IPS DF 6.9 (cell line): ENCODE measurements at regions not wholly inside any gene's neighbourhood (a gene's known extent, or its start where the extent isn't known, plus 50 kb on each side); places are given as distances from the start of the nearest gene placed in this dataset.

Experiments used
- DNase-seq: peaks from one replicate; pipeline ENCODE4 v3.0.0-alpha.2; 2013; ENCODE audit warnings: low read depth, low spot score
- H3K27ac ChIP-seq: one replicate; pipeline ENCODE4 v1.5.1; 2013; ENCODE audit warnings: low read length, control low read depth
- H3K27me3 ChIP-seq: 2 replicates; pipeline ENCODE4 v1.6.1; 2013; ENCODE audit warnings: mild to moderate bottlenecking, low read length; ENCODE audit not compliant: control insufficient read depth, insufficient read depth
- H3K36me3 ChIP-seq: 2 replicates; pipeline ENCODE4 v1.6.1; 2013; ENCODE audit warnings: low read length; ENCODE audit not compliant: control insufficient read depth, insufficient read depth
- H3K4me1 ChIP-seq: 2 replicates; pipeline ENCODE4 v1.6.1; 2013; ENCODE audit warnings: low read length; ENCODE audit not compliant: control insufficient read depth, insufficient read depth
- H3K4me3 ChIP-seq: 2 replicates; pipeline ENCODE4 v1.5.1; 2013; ENCODE audit warnings: mild to moderate bottlenecking, low read length
- H3K9me3 ChIP-seq: 2 replicates; pipeline ENCODE4 v1.6.1; 2013; ENCODE audit warnings: low read length, inconsistent platforms; ENCODE audit not compliant: control insufficient read depth, insufficient read depth
- WGBS: extraction: QIAGEN DNeasy Blood & Tissue Kit; methylation state at CpG from one replicate; pipeline ENCODE4 v1.1.7; 2013; ENCODE audit warnings: mixed read lengths, missing lambda C conversion rate; ENCODE audit not compliant: insufficient read length, insufficient coverage; 5-methylcytosine and 5-hydroxymethylcytosine counted together

DNA sequence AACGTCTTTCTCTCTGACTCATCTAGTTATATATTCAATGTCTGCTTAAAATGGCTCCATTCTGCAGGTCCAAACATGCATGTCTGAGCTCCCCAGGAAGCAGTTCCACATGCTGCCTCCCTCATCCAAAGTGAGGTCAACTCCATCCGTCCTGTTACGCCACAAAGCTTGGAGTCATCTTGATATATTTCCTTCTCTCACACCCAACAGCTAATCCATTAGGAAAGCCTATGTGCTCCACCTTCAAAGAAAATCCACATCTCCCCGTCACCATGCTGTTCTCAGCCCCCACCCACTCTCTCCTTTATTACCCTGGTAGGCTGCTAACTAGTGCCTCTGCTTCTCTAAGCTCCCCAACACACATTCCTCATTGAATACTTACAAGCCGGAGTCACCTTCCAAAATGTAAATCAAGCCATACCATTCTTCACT is 130.2 kb upstream of the SYNDIG1 start:
- no CpG with 5 or more reads among the region's 5 CpGs for WGBS
- Histone ChIP-seq H3K4me3 (no peak overlapping the region), H3K36me3 (peaks cover 2% of the 10 kb centered on the region; the same call in 1 of the 2 replicates), H3K4me1 (no peaks in the 10 kb centered on the region), H3K27ac (no peak overlapping the region), H3K9me3 (no peaks in the 10 kb centered on the region), H3K27me3 (no peaks in the 10 kb centered on the region)
- DNase-seq, result no peak

DNA sequence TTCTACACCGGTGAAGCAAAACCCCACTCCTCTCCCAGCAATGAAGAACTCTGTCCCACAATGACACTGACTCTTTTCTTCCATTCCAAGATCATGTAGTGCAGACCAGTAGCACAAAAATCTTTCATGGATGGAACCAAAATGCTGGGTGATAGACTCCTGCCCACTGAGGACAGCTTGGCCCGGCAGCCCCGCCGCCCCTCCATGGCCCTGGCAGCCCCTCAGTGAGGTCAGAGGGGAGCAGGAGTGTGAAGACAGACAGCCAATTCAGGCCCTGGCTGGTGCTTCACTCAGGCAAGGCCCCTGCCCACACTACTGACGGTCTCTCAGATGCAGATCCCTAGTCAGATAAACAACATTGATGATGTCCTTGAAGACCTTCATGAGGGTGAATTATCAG is 131.9 kb upstream of the SYNDIG1 start:
- Histone ChIP-seq H3K27me3 (no peaks in the 10 kb centered on the region), H3K4me3 (no peak overlapping the region), H3K36me3 (peaks cover 2% of the 10 kb centered on the region; the same call in 1 of the 2 replicates), H3K9me3 (no peaks in the 10 kb centered on the region), H3K4me1 (no peaks in the 10 kb centered on the region), H3K27ac (no peak overlapping the region)
- WGBS, result no CpG with 5 or more reads among the region's 5 CpGs
- no peak for DNase-seq

DNA sequence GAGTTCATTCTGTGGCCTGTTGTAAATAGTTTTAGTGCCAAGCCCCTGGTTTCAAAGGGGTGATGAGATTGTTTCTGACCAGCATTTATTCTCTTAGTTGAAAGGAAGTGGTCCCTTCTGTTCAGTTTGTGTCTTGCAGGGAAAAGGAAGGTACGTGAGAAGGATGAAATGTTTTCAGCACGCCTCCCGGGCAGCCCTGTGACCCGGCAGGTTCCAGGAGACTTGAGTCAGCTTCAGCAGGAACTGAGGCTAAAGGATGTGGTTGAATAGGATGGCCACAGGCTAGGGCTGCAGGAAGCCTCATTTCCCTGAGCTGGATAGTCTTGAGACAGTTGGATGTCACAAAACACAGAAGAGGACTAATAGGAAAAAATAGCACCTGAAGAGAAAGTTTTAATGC is 132.4 kb upstream of the SYNDIG1 start:
- no peaks in the 10 kb centered on the region for H3K9me3 ChIP-seq
- no peaks in the 10 kb centered on the region for H3K27me3 ChIP-seq
- no peak for DNase-seq
- H3K4me1 ChIP-seq, result no peaks in the 10 kb centered on the region
- peaks cover 2% of the 10 kb centered on the region; the same call in 1 of the 2 replicates for H3K36me3 ChIP-seq
- H3K4me3 ChIP-seq, result no peak overlapping the region
- no peak overlapping the region for H3K27ac ChIP-seq
- WGBS, result no CpG with 5 or more reads among the region's 4 CpGs

DNA sequence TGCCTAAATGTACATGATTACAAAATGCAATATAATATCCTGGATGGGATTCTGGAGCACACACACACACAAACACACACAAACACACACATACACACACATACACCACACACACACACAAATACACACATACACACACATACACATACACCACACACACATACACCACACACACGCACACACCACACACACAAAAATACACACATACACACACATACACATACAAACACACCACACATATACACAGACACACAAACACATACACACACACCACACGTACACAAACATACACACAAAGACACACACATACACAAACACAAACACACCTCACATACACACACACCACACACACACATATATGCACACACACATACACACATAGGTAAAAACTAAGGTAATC is 134.6 kb upstream of the SYNDIG1 start:
- no peak for DNase-seq
- Histone ChIP-seq H3K9me3 (no peaks in the 10 kb centered on the region), H3K4me3 (no peak overlapping the region), H3K4me1 (no peaks in the 10 kb centered on the region), H3K27me3 (no peaks in the 10 kb centered on the region), H3K36me3 (peaks cover 2% of the 10 kb centered on the region; the same call in 1 of the 2 replicates), H3K27ac (no peak overlapping the region)
- WGBS, result 98% methylated on average over 2 of the region's 2 CpGs

DNA sequence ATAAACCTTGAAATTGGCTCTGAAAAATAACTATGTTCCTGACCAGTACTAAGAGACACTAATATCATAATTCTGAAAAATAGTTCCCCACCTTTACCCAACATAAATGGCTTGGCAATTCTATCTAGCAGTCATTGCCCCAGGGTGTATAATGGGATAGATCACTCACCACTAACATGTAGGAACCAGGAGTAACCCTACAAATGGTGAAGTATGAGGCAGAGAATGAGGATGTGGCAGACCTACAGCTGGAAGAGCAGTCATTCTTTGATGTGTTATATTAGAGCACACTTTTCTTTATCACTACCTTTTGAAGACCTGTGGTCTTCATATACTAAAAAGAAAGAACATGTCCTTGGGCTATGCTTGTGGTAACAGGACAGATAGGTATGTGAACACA is 136.5 kb upstream of the SYNDIG1 start:
- H3K27me3 ChIP-seq, result no peaks in the 10 kb centered on the region
- no peaks in the 10 kb centered on the region for H3K4me1 ChIP-seq
- H3K9me3 ChIP-seq, result no peaks in the 10 kb centered on the region
- DNase-seq, result no peak
- H3K27ac ChIP-seq, result no peak overlapping the region
- peaks cover 2% of the 10 kb centered on the region; the same call in 1 of the 2 replicates for H3K36me3 ChIP-seq
- no peak overlapping the region for H3K4me3 ChIP-seq

DNA sequence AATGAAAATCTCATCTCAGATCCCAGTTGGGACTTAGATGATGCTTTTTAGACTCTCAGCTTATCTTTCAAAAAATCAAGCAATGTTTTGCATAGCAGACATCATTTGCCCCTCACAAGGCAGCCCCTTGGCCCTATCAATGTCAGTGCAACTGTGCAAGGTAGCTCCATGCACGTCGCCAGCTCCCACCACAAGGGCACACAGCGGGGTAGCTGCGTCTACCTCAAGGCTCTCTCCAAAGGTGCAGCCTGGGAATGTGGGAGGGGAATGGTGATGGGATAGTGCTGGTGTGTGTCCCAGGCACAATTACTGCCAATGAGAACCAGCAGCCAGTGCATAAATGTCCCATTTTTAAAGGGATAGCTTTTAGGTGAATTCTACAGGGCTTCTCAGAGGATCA is 137.5 kb upstream of the SYNDIG1 start:
- Histone ChIP-seq H3K4me3 (no peak overlapping the region), H3K27me3 (no peaks in the 10 kb centered on the region), H3K36me3 (peaks cover 2% of the 10 kb centered on the region; the same call in 1 of the 2 replicates), H3K4me1 (no peaks in the 10 kb centered on the region), H3K27ac (no peak overlapping the region), H3K9me3 (no peaks in the 10 kb centered on the region)
- no CpG with 5 or more reads among the region's 4 CpGs for WGBS
- no peak for DNase-seq

DNA sequence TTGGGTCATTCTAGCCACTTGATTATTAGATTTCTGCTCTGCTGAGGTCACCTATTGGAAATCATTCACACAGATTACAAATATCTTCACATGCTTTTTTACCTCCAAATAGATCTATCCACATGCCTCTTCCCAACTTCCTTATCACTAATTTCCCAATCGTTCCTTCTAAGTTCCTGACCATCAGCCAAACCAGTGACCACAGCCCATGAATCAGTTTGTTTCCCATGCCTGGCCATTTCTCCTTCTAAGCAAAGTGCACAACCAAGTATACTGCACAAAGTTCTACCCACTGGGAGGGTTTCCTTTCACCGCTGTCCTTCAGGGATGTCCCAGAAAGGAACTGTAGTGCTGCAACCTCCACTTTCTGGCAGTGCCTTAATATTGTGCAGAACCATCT is 140.5 kb upstream of the SYNDIG1 start:
- Histone ChIP-seq H3K9me3 (no peaks in the 10 kb centered on the region), H3K36me3 (no peaks in the 10 kb centered on the region), H3K4me1 (no peaks in the 10 kb centered on the region), H3K27ac (no peak overlapping the region), H3K27me3 (no peaks in the 10 kb centered on the region), H3K4me3 (no peak overlapping the region)
- 100% methylated on average over 1 of the region's 2 CpGs for WGBS
- no peak for DNase-seq

DNA sequence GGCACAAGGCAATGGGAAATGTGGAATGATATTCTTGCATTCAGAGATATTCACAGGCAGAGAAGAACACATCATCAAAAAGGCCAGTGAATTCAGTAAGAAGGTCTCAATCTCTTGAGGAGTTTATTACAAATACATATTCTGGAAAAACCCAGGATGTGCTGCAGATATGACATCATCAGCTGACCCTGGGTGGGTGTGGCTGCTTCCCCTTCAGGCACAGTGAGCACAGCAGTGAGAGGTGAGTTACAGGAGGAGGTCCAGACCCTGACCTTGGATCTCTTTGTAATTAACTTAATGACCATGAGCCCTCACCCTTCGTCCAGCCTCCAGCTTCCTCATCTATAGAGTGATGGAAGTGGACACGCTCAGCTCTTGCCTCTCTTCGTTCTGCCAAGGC is 147.5 kb upstream of the SYNDIG1 start:
- WGBS, result no CpG with 5 or more reads among the region's 3 CpGs
- no peak overlapping the region for H3K27ac ChIP-seq
- H3K4me1 ChIP-seq, result no peaks in the 10 kb centered on the region
- no peaks in the 10 kb centered on the region for H3K36me3 ChIP-seq
- DNase-seq, result no peak
- no peaks in the 10 kb centered on the region for H3K9me3 ChIP-seq
- H3K4me3 ChIP-seq, result no peak overlapping the region
- H3K27me3 ChIP-seq, result no peaks in the 10 kb centered on the region

DNA sequence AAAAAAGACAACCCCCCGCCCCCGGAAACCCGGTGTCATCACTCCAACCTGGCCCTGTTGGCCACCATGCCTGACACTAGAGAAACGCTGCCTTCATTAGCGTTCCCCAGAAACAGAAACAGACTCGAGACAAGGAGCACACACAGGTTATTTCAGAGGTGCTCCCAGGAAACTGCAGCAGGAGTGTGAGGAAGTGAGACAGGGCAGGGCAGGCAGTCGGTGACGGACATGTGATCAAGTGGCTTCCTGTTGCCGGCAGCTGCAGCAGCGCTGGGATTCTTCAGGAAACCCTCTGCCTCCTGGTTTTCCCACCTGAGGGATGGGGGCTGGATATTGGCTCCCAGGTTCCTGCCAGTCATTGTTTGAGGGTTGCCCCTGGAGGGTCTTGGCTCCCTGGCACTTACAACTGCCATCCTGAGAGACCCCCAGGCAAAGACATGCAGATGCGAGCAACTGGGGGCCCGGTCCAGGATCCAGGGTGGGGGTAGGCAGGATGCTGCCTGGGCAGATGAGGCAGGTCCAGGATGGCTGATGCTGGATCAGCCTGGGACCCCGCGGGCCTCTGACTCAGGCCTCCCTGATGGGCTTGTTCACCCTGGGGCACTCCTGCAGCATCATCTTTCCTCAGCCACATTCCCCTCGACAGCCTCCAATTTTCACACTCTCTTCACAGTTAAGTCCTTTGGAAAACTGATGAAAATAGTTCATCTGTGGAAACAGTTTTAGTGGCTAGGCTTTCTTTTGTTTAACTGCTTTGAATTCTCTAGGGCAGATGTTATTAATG is 150.7 kb upstream of the SYNDIG1 start:
- Histone ChIP-seq H3K27ac (no peak overlapping the region), H3K27me3 (no peaks in the 10 kb centered on the region), H3K4me3 (no peak overlapping the region), H3K9me3 (no peaks in the 10 kb centered on the region), H3K36me3 (no peaks in the 10 kb centered on the region), H3K4me1 (no peaks in the 10 kb centered on the region)
- no peak for DNase-seq
- WGBS, result no CpG with 5 or more reads among the region's 15 CpGs

DNA sequence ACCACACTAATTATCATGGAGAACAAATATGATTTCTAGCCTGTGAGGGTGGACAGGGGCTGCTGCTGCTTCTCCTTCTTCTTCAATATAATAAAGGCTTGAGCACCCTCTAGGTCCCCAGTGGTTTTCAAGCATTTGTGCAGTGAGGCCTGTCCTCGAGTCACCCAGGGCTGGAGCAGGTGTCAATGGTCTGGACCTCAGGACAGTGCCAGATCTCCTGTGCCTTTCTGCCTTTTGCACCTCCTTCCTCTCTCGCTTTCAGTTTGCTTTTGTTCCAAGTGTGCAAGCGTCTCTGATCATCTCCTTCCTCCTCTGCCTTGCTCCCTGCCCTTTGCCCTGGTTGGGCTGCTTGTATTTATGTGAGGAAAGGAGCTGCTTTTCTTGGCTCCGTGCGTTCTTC is 152.2 kb upstream of the SYNDIG1 start:
- H3K27ac ChIP-seq, result no peak overlapping the region
- no peaks in the 10 kb centered on the region for H3K27me3 ChIP-seq
- no peaks in the 10 kb centered on the region for H3K9me3 ChIP-seq
- no peak overlapping the region for H3K4me3 ChIP-seq
- no peak for DNase-seq
- H3K36me3 ChIP-seq, result no peaks in the 10 kb centered on the region
- no peaks in the 10 kb centered on the region for H3K4me1 ChIP-seq
- WGBS, result no CpG with 5 or more reads among the region's 5 CpGs

DNA sequence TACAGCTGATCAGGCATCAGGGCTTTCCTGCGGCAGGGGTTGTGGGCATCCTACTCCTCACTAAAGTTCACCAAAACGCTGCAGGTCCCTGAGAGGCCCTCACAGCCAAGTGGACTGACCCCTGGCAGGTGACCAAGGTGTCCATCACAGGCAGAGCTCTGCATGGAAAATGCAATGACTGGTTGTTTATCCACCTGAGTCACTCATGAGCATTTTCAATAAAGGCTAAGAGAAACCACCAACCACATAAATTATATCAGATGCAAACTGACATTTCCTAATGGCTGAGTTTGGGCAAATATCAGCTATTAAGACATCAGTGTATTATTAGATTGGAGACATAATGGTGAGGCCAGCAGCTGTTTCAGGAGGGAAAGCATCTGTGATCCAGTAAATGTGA is 152.7 kb upstream of the SYNDIG1 start:
- Histone ChIP-seq H3K27ac (no peak overlapping the region), H3K9me3 (no peaks in the 10 kb centered on the region), H3K4me3 (no peak overlapping the region), H3K36me3 (no peaks in the 10 kb centered on the region), H3K27me3 (no peaks in the 10 kb centered on the region), H3K4me1 (no peaks in the 10 kb centered on the region)
- WGBS, result no CpG with 5 or more reads among the region's 2 CpGs
- no peak for DNase-seq
